ENCODE measurements at regions not wholly inside any gene's neighbourhood (a gene's known extent, or its start where the extent isn't known, plus 50 kb on each side); places are given as distances from the start of the nearest gene placed in this dataset.

- no peaks in the 10 kb centered on the region for H4K20me1 ChIP-seq
- no peak overlapping the region for H3K4me3 ChIP-seq
- no peaks in the 10 kb centered on the region for H3K27me3 ChIP-seq
- TF ChIP-seq Cebpa-rat (IDR thresholded peaks at IDR 0.05), result no peak
- H3K9ac ChIP-seq, result no peak overlapping the region
- no peaks in the 10 kb centered on the region for H3K36me3 ChIP-seq
- H3K4me1 ChIP-seq, result peaks cover 15% of the 10 kb centered on the region
- no peak overlapping the region for H3K4me2 ChIP-seq
- no peak overlapping the region for H3K27ac ChIP-seq
- H3K9me3 ChIP-seq, result no peaks in the 10 kb centered on the region
Measured at GRCh38 chr2:129061069-129061768, 742.6 kb upstream of the HS6ST1 start.

GRCh38 chr2:129061769-129062121 is 743.1 kb upstream of the HS6ST1 start:
- Histone ChIP-seq H3K9me3 (no peaks in the 10 kb centered on the region), H3K36me3 (no peaks in the 10 kb centered on the region), H3K4me3 (no peak overlapping the region), H3K27me3 (no peaks in the 10 kb centered on the region), H3K9ac (no peak overlapping the region), H4K20me1 (no peaks in the 10 kb centered on the region), H3K4me2 (no peak overlapping the region), H3K4me1 (peaks cover 10% of the 10 kb centered on the region), H3K27ac (no peak overlapping the region)
- no peak for TF ChIP-seq Cebpa-rat (IDR thresholded peaks at IDR 0.05)

- Histone ChIP-seq H3K4me3 (no peak overlapping the region), H4K20me1 (no peaks in the 10 kb centered on the region), H3K36me3 (no peaks in the 10 kb centered on the region), H3K27me3 (no peaks in the 10 kb centered on the region), H3K4me2 (no peak overlapping the region), H3K27ac (no peak overlapping the region), H3K9ac (no peak overlapping the region), H3K4me1 (peaks cover 4% of the 10 kb centered on the region), H3K9me3 (no peaks in the 10 kb centered on the region)
- TF ChIP-seq Cebpa-rat (IDR thresholded peaks at IDR 0.05), result no peak
Measured at GRCh38 chr2:129062146-129062912, 743.7 kb upstream of the HS6ST1 start.

GRCh38 chr2:129067070-129067469 is 748.4 kb upstream of the HS6ST1 start:
- Histone ChIP-seq H3K9me3 (no peaks in the 10 kb centered on the region), H3K4me2 (no peak overlapping the region), H3K9ac (no peak overlapping the region), H3K36me3 (no peaks in the 10 kb centered on the region), H3K27me3 (no peaks in the 10 kb centered on the region), H3K4me3 (no peak overlapping the region), H3K4me1 (no peaks in the 10 kb centered on the region), H3K27ac (no peak overlapping the region), H4K20me1 (no peaks in the 10 kb centered on the region)
- TF ChIP-seq Cebpa-rat (IDR thresholded peaks at IDR 0.05), result no peak

GRCh38 chr2:129067953-129068352 is 749.3 kb upstream of the HS6ST1 start:
- no peak overlapping the region for H3K4me2 ChIP-seq
- no peaks in the 10 kb centered on the region for H3K9me3 ChIP-seq
- no peaks in the 10 kb centered on the region for H3K4me1 ChIP-seq
- no peaks in the 10 kb centered on the region for H3K36me3 ChIP-seq
- no peaks in the 10 kb centered on the region for H3K27me3 ChIP-seq
- H3K4me3 ChIP-seq, result no peak overlapping the region
- H4K20me1 ChIP-seq, result no peaks in the 10 kb centered on the region
- TF ChIP-seq Cebpa-rat (IDR thresholded peaks at IDR 0.05), result no peak
- no peak overlapping the region for H3K27ac ChIP-seq
- H3K9ac ChIP-seq, result no peak overlapping the region

GRCh38 chr2:129068543-129068942 is 749.9 kb upstream of the HS6ST1 start:
- no peak overlapping the region for H3K9ac ChIP-seq
- H3K27me3 ChIP-seq, result no peaks in the 10 kb centered on the region
- no peak overlapping the region for H3K27ac ChIP-seq
- no peak for TF ChIP-seq Cebpa-rat (IDR thresholded peaks at IDR 0.05)
- no peaks in the 10 kb centered on the region for H3K9me3 ChIP-seq
- no peak overlapping the region for H3K4me2 ChIP-seq
- no peaks in the 10 kb centered on the region for H3K36me3 ChIP-seq
- no peaks in the 10 kb centered on the region for H3K4me1 ChIP-seq
- H4K20me1 ChIP-seq, result no peaks in the 10 kb centered on the region
- H3K4me3 ChIP-seq, result no peak overlapping the region

GRCh38 chr2:129069875-129070594 is 751.4 kb upstream of the HS6ST1 start:
- Histone ChIP-seq H3K4me2 (no peak overlapping the region), H3K27ac (no peak overlapping the region), H4K20me1 (no peaks in the 10 kb centered on the region), H3K36me3 (no peaks in the 10 kb centered on the region), H3K9me3 (no peaks in the 10 kb centered on the region), H3K27me3 (no peaks in the 10 kb centered on the region), H3K4me3 (no peak overlapping the region), H3K9ac (no peak overlapping the region), H3K4me1 (no peaks in the 10 kb centered on the region)
- TF ChIP-seq Cebpa-rat (IDR thresholded peaks at IDR 0.05), result no peak

- no peak for TF ChIP-seq Cebpa-rat (IDR thresholded peaks at IDR 0.05)
- Histone ChIP-seq H3K36me3 (no peaks in the 10 kb centered on the region), H3K4me1 (no peaks in the 10 kb centered on the region), H3K27ac (no peak overlapping the region), H3K9me3 (no peaks in the 10 kb centered on the region), H3K27me3 (no peaks in the 10 kb centered on the region), H3K4me2 (no peak overlapping the region), H3K4me3 (no peak overlapping the region), H4K20me1 (no peaks in the 10 kb centered on the region), H3K9ac (no peak overlapping the region)
Measured at GRCh38 chr2:129070663-129071062, 752.0 kb upstream of the HS6ST1 start.

GRCh38 chr2:129071531-129071930 is 752.9 kb upstream of the HS6ST1 start:
- H3K4me3 ChIP-seq, result no peak overlapping the region
- no peaks in the 10 kb centered on the region for H3K9me3 ChIP-seq
- H3K27me3 ChIP-seq, result no peaks in the 10 kb centered on the region
- TF ChIP-seq Cebpa-rat (IDR thresholded peaks at IDR 0.05), result no peak
- no peaks in the 10 kb centered on the region for H3K4me1 ChIP-seq
- no peak overlapping the region for H3K4me2 ChIP-seq
- no peak overlapping the region for H3K9ac ChIP-seq
- no peaks in the 10 kb centered on the region for H4K20me1 ChIP-seq
- no peak overlapping the region for H3K27ac ChIP-seq
- no peaks in the 10 kb centered on the region for H3K36me3 ChIP-seq

GRCh38 chr2:129074298-129074920 is 755.7 kb upstream of the HS6ST1 start:
- Histone ChIP-seq H3K4me1 (no peaks in the 10 kb centered on the region), H3K27ac (no peak overlapping the region), H3K4me3 (no peak overlapping the region), H3K9ac (no peak overlapping the region), H3K27me3 (no peaks in the 10 kb centered on the region), H3K4me2 (no peak overlapping the region), H3K9me3 (no peaks in the 10 kb centered on the region), H4K20me1 (no peaks in the 10 kb centered on the region), H3K36me3 (no peaks in the 10 kb centered on the region)
- TF ChIP-seq Cebpa-rat (IDR thresholded peaks at IDR 0.05), result no peak

Measured in BLaER1 (cell line).